Astrocyte (in vitro differentiated cells and primary cell): ENCODE measurements at regions not wholly inside any gene's neighbourhood (a gene's known extent, or its start where the extent isn't known, plus 50 kb on each side); places are given as distances from the start of the nearest gene placed in this dataset.

Experiments
- CTCF ChIP-seq: IDR thresholded peaks from 2 replicates; pipeline ENCODE4 v1.5.1; 2011; ENCODE audit warnings: low read depth, mild to moderate bottlenecking, inconsistent platforms, low read length, moderate library complexity; ENCODE audit not compliant: insufficient read depth
- EZH2 ChIP-seq: IDR thresholded peaks from 2 replicates; pipeline ENCODE4 v1.6.1; 2012; ENCODE audit warnings: mild to moderate bottlenecking, low read length, inconsistent platforms; ENCODE audit not compliant: insufficient read depth

- TF ChIP-seq CTCF = no peak
- no peak for TF ChIP-seq EZH2
These were observed 259.7 kb downstream of the TMX3 start for GRCh38 chr18:68455229-68455603.
